ENCODE measurements at regions not wholly inside any gene's neighbourhood (a gene's known extent, or its start where the extent isn't known, plus 50 kb on each side); places are given as distances from the start of the nearest gene placed in this dataset.

DNA sequence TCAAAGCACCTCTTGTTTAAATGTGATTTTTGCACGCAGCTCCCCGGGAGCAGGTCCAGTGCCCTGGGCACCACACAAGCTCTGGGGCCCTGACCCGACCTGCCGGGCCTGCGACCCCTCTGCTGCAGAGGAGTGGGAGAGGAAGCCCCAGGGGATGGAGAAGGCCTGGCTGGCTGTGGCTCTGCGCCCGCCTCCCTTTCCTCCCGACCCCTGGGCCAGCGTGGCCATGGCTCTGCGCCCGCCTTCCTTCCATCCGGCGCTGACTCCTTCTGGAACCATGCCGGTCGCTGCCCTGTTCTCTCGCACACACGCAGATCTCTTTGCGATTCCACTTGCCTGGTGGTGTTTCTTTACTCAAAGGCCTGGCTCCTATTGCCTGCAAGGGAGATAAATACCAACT is 166.5 kb upstream of the SALL3 start:
- no peak overlapping the region for H2AFZ ChIP-seq (ENCODE audit: control insufficient read depth, low read length)
- H3K4me3 ChIP-seq (ENCODE audit: control insufficient read depth in 2 of 3, extremely low read depth in 1 of 3, insufficient read depth in 2 of 3, low read depth in 1 of 3, low read length in 3 of 3): no peak overlapping the region
- H3K36me3 ChIP-seq (ENCODE audit: control insufficient read depth in 2 of 2, extremely low read depth in 1 of 2, insufficient read depth in 2 of 2, low read length in 2 of 2): no peaks in the 10 kb centered on the region
- no peak overlapping the region for H3K4me2 ChIP-seq (ENCODE audit: control insufficient read depth, extremely low read depth, insufficient read depth, low read depth, low read length)
- no peak overlapping the region for H3K27ac ChIP-seq (ENCODE audit: control insufficient read depth, insufficient read depth, low read length)
- FAIRE-seq: no peak
- TF ChIP-seq, protein P1, sequence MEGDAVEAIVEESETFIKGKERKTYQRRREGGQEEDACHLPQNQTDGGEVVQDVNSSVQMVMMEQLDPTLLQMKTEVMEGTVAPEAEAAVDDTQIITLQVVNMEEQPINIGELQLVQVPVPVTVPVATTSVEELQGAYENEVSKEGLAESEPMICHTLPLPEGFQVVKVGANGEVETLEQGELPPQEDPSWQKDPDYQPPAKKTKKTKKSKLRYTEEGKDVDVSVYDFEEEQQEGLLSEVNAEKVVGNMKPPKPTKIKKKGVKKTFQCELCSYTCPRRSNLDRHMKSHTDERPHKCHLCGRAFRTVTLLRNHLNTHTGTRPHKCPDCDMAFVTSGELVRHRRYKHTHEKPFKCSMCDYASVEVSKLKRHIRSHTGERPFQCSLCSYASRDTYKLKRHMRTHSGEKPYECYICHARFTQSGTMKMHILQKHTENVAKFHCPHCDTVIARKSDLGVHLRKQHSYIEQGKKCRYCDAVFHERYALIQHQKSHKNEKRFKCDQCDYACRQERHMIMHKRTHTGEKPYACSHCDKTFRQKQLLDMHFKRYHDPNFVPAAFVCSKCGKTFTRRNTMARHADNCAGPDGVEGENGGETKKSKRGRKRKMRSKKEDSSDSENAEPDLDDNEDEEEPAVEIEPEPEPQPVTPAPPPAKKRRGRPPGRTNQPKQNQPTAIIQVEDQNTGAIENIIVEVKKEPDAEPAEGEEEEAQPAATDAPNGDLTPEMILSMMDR (optimal IDR thresholded peaks at IDR 0.05 in 1 of 3, IDR thresholded peaks at IDR 0.05 in 1 of 3, conservative IDR thresholded peaks at IDR 0.05 in 1 of 3; ENCODE audit: extremely low read depth in 1 of 3, insufficient read depth in 2 of 3, low read length in 3 of 3): no peak
- no peak for TF ChIP-seq EZH2 (IDR thresholded peaks at IDR 0.05; ENCODE audit: low read length)
- no peak overlapping the region for H3K9ac ChIP-seq (ENCODE audit: control insufficient read depth, extremely low read depth, insufficient read depth, low read length)
- peaks cover 11% of the 10 kb centered on the region for H3K9me3 ChIP-seq (ENCODE audit: control insufficient read depth, low read depth, low read length)
- dilution Hi-C loops (cut with MboI; ENCODE audit: extremely low pct_ligation_motif_present, low sequenced_read_pairs): no loop called here
- H3K9me1 ChIP-seq (ENCODE audit: control insufficient read depth, extremely low read depth, insufficient read depth, low read length): no peaks in the 10 kb centered on the region
- H3K4me1 ChIP-seq (ENCODE audit: control insufficient read depth, extremely low read depth, insufficient read depth, low read length): no peaks in the 10 kb centered on the region
- no peak for DNase-seq (ENCODE audit: low read depth, low spot score)
- no peaks in the 10 kb centered on the region for H3K27me3 ChIP-seq (ENCODE audit: control insufficient read depth, extremely low read depth, insufficient read depth, low read length)
- H3K79me2 ChIP-seq (ENCODE audit: control insufficient read depth, insufficient read depth, low read length): no peaks in the 10 kb centered on the region
- H4K20me1 ChIP-seq (ENCODE audit: control insufficient read depth, extremely low read depth, insufficient read depth, low read length): no peaks in the 10 kb centered on the region

DNA sequence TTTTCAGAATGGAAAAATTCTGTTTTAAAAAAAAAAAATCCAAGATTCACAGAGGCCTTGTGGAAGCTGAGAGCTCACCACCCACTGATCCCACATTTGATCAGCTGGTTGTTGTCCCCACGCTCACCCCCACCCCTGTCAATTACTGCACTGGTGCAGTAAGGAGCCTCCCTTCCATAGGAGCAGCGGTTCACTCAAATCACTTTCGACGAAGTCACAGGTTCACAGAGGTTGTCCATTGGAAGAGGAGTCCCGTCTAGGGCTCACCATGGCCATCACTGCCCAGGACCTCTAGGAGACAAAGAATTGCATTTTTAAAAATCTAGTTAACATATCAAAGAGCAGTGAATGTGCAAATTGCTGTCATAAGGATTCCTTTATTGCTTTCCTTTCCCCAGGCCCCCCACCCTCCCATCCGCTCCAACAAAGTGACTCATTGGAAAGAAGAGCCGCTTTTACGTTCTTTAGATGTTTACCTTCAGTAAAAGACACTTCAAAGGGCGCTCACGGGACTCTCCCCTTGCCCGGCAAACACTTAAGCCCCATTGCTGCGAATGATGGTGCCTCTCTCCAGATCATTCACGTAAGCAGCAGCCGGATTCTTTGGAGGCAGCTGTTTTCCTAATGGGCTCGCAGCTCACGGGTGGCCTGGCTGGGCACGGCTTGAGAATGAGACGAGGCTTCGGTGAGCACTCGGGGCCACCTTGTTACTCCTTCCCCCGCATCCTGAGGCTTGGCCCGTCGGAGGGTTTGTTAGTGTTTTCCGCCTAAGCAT is 165.5 kb upstream of the SALL3 start:
- Histone ChIP-seq H3K27ac (ENCODE audit: control insufficient read depth, insufficient read depth, low read length) (no peak overlapping the region), H3K4me1 (ENCODE audit: control insufficient read depth, extremely low read depth, insufficient read depth, low read length) (no peaks in the 10 kb centered on the region), H2AFZ (ENCODE audit: control insufficient read depth, low read length) (no peak overlapping the region), H3K9me1 (ENCODE audit: control insufficient read depth, extremely low read depth, insufficient read depth, low read length) (no peaks in the 10 kb centered on the region), H3K36me3 (ENCODE audit: control insufficient read depth in 2 of 2, extremely low read depth in 1 of 2, insufficient read depth in 2 of 2, low read length in 2 of 2) (no peaks in the 10 kb centered on the region), H3K27me3 (ENCODE audit: control insufficient read depth, extremely low read depth, insufficient read depth, low read length) (no peaks in the 10 kb centered on the region), H3K9me3 (ENCODE audit: control insufficient read depth, low read depth, low read length) (peaks cover 11% of the 10 kb centered on the region), H3K4me3 (ENCODE audit: control insufficient read depth in 2 of 3, extremely low read depth in 1 of 3, insufficient read depth in 2 of 3, low read depth in 1 of 3, low read length in 3 of 3) (no peak overlapping the region), H4K20me1 (ENCODE audit: control insufficient read depth, extremely low read depth, insufficient read depth, low read length) (no peaks in the 10 kb centered on the region), H3K9ac (ENCODE audit: control insufficient read depth, extremely low read depth, insufficient read depth, low read length) (no peak overlapping the region), H3K79me2 (ENCODE audit: control insufficient read depth, insufficient read depth, low read length) (no peaks in the 10 kb centered on the region), H3K4me2 (ENCODE audit: control insufficient read depth, extremely low read depth, insufficient read depth, low read depth, low read length) (no peak overlapping the region)
- FAIRE-seq (no peak), DNase-seq (ENCODE audit: low read depth, low spot score) (no peak)
- TF ChIP-seq, protein P1 (optimal IDR thresholded peaks at IDR 0.05 in 1 of 3, IDR thresholded peaks at IDR 0.05 in 1 of 3, conservative IDR thresholded peaks at IDR 0.05 in 1 of 3; ENCODE audit: extremely low read depth in 1 of 3, insufficient read depth in 2 of 3, low read length in 3 of 3): no peak
- no peak for TF ChIP-seq EZH2 (IDR thresholded peaks at IDR 0.05; ENCODE audit: low read length)
- dilution Hi-C loops (cut with MboI; ENCODE audit: extremely low pct_ligation_motif_present, low sequenced_read_pairs): no loop called here

All from keratinocyte (primary cell).